GM03348 (cell line): ENCODE measurements at regions not wholly inside any gene's neighbourhood (a gene's known extent, or its start where the extent isn't known, plus 50 kb on each side); places are given as distances from the start of the nearest gene placed in this dataset.

Source experiments
- DNase-seq: peaks from one replicate; pipeline ENCODE4 v3.0.0; 2012; ENCODE audit warnings: low spot score

DNA sequence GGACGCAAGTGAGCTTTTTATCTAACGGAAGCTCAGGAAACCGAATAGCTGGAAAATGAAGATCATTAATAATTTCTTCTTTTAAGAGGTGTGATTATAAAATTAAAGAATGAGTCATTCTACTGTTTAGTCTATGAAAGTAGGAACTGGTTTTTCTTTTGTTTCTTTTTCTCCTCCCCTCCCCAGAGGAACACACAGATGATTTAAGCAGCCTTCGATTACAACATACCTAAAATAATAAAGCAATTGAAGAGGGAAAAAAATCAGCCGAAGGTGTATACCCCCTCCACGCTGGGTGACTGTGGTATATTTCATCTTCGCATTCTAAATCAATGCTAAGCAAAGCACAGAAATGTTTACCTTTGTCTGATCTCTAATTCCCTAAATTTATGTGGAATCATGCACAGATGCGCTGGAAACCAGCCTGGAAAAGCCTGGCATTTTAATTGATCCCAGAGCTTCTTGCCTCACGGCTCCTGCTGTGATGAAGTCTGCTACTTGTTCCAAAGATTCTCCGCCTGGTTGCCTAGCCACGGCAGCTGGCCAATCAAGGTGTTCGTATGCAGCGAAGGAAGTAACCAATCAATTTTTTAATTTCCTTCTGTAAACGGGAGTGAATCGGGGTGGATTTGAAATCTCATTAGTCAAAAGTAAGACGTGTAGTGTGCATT, 133.9 kb downstream of the FANCF start:
- peak; percentile 58 for DNase-seq

DNA sequence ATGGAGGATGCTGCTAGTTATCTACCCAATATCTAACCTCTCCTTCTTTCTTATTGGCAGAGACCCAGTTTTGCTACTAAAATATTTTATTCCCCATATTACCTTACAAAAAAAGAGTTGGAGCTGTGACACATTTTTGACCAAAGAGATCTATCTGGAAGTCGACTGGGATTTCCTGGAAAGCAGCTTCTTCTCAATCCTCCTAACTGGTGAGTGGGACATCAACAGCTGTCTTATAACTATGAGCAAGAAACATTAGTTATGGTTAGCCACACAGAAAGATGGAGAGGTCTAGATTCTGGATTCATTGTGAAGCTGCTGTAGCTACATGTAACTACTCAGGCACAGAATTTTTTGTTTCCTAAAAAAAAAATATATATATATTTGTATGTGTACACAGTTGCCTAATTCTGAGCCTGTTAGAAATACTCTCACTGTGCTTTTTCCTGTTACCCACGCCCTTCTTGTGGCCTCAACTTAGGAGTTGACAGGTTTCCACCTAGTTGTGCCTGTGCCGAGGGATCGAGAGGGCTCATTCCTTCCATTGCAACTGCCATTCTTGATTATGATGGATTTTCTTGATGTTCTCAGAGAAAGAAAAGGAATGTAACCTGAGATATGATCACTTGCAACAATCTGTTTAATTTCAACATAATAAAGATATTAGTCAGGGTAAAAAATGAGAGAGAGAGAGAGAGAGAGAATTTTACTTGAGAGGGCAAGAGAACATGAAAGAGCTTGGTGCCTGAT, 142.0 kb downstream of the SLC17A6 start:
- no peak for DNase-seq

DNA sequence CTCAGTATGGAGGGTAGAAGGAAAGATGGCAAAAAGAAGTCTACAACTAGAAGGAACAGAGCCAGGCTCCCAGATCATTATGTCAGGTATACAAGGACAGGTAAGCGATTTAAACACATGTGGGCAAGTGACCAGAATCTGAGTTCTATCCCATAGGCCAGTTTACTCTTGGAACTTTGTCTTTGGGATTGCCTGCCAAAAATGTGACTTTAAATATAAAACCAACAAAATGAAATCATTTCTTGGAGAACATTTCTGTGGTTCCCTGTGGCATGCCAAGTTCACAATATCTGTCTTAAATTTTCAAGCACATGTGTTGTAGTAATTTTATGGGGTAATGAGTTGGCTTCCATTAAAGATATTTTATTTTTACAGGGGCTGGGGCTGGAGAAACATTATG, 141.0 kb downstream of the SLC17A6 start:
- DNase-seq: peak; percentile 13

DNA sequence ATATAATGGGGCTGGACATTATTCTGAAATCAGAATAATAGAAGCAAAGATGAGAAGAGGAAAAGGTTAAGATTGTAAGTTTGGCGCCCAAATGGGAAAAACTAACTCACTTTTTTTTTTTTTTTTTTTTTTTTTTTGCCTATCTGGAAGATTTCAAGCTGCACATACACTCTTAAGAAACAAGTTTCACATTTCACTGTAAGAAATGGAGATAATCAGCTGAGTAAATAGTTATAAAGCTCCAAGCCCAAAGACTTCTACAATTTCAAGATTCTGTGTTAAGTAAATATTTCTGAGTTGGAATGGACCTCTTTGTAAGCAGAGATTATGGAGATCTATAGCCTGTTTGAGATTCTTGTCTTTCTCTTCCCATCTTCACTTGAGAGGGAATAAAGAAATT, 140.0 kb downstream of the SLC17A6 start:
- DNase-seq: no peak

DNA sequence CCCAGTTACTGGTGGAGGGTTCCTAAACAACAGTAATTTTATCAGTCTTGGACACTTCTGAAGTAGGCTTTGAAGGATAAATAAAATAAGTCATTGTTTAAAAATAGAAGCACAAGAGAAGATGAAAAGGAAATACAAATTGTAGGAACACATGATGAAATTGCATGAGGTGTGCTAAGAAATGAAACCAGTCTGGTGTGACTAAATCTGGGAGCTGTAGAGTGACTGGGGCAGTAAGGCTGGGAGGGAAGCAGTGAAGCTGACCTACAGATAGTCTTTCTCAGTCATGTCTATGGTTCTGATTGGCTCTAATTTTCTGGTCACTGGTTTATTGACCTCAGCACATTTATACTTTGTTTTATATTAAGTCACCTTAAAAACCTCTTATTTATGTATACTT, 139.1 kb downstream of the SLC17A6 start:
- DNase-seq: no peak

DNA sequence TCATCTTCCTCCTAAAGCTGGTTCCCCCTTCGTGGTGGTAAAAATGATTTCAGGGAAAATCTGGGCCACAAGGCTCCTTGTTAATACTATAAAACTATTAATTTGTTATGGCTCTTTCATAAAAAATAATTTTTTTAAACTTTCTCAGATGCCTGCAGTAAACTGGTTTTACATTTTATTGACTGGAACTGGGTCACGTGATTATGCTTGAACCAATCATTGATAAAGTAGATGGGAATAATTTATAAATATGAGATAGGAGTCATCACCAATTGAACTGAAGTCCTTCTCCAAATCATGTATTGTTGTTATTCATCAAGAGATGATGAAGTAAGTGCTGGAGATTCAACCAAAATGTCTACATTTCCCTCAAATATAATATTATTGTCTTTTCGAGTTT, 138.4 kb downstream of the SLC17A6 start:
- DNase-seq: no peak

DNA sequence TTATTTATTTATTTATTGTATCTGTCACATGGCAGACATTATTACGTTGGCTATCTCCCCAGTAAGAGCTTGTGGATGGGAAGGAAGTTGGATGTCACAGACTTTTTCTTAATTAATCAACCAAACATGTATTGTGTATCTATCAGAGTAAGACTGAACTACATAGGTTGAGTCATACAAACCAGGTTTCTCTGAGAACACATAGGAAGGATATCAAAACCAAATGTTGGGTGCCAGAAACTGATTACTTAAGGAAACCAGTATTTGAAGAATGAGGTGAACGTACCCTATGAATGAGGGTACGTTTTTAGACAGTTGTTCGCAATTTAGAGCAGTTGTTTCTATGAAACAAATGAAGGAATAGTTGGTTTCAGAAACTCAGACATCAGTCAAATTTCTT, 136.4 kb downstream of the SLC17A6 start:
- no peak for DNase-seq

DNA sequence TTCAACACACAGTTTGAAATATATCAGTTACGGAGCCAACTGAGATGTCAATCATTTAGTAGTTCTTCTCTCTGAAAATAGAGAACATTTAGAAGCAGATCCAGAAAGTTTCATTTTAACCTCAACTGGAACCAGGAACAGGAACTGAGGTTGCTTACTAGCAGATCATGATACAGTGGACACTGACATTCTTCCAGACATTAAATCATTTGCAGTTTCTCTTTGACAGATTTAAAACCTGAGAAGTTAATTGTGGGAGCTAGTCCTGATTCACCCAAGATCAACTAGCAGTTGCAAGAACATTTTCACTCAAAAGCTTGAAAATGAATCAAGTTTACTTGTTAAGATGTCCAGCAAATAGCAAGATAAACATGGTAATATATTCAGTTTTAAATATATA, 135.4 kb downstream of the SLC17A6 start:
- no peak for DNase-seq

DNA sequence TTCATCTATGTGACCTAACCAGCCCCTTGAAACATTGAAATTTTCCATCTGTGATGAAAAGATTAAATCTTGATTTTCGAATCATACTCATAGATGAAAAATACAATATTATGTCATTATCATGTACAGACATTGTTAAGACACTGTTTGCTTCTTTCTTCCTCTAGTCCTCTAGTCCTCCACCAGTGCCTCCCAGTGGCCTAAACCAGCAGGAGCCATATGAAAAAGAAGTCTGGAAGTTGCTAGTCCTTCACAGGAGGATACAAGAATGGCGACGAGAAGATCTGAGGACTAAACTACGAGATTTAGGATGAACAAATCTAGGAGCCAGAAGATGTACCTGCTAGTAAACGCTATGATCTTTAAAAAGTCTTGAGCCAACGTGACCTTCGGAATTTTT, 134.1 kb downstream of the SLC17A6 start:
- DNase-seq: no peak

DNA sequence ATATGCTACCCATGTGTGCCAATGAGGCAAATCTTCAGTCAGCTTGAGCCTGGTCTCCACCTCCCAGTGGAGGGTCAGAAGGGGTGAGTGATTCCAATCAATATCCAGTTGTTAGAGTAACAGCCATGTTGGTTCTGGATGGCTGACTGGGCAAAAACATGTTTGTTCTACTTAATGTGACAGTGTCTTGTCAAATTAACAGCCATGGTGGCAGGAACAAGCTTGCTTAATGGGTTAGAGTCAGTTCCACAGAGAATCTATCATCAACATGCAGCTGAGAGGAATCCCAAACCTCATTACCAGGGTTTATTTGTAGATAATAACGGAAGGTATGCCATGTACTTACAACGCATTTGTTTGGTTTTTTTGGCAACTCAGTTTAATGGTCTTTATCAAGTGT, 133.2 kb downstream of the SLC17A6 start:
- DNase-seq: no peak

DNA sequence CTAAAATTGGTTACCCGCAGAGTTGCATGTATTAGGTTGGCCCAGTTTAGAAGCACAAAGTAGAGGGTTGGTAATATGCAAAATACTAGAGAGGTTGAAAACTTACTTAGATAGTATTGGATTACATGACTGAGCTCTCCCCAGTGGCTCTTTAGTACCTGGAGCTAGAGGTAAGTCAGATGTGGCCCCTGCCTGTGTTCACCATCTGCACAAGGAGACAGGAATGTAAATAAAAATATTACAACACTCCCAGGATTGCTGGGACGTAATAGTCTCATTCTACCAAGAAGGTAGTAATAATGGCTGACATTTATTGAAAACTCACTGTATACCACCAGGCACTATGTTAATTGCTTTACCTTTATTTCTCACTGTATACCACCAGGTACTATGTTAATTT, 129.6 kb downstream of the SLC17A6 start:
- no peak for DNase-seq

DNA sequence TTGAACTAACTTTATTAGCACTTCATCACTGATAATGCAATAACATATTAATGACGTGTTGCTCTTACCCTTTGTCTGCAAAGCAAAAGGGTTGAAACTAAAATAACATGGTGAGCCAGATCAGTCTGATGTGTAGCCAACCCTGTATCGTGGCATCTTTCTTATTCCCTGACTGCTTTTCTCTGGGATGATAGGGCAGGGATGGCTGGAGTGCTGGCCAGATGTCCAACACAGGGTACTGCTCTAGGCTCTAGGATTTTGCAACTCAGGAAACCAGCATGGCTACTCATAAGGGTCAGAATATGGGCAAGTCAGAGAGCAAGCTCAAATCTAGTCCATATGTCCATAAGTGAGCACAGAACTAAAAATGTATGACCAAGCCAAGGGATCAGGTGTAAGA, 129.1 kb downstream of the SLC17A6 start:
- DNase-seq: no peak

DNA sequence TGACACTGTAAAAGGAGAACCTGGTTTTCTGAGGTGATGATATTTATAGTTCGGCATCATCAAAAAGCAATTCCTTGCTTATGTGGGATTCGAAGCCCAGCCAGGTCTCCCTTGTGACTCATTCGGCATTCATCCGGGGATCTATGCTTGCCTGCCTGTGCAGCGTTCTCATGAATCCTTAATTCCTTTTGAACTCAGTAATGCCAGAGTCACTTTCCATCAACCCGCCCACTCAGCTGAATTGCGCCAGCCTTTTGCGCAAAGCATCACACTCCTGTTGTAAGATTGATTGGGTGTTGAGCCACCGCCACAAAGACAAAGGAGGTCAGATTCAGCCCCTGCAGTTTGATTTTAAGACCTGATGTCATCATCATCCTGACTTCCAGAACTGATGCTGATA, 128.6 kb downstream of the SLC17A6 start:
- DNase-seq: peak; percentile 65

DNA sequence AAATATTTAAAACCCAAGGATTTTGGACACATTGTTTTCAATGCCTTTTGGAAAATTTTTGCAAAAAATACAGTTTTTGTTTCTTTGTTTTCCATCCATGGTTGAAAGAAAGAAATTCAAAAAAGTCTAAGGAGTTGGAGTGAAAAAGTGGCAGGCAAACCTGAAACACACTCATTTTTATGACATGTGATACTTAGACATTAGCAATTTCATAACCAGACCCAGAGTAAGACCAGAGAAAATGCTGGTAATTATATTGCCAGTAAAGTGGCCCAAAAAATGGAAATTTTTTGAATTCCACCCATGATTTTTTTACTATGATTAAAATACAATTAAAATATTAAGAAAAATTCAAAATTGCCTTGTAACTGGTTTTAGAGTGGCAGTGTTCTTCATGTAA, 128.2 kb downstream of the SLC17A6 start:
- DNase-seq: no peak

DNA sequence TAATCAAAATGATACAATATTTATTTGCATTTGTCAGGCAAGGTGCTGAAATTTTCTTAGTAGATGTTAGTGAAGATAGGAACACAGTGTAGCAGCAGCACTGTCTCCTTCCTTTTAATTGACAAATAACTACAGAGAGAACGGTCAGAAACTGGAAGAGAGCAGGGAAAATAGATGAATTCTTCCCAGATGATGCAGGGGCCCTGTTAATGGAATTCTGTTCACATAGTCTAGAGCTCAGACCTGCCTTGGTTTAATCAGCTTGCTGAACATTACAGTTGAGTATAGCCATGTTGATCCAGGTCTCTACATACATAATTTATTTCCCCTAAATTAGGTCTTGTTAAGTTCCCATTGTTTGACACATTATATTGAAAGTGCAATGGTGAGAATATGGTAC, 127.4 kb downstream of the SLC17A6 start:
- DNase-seq: no peak

DNA sequence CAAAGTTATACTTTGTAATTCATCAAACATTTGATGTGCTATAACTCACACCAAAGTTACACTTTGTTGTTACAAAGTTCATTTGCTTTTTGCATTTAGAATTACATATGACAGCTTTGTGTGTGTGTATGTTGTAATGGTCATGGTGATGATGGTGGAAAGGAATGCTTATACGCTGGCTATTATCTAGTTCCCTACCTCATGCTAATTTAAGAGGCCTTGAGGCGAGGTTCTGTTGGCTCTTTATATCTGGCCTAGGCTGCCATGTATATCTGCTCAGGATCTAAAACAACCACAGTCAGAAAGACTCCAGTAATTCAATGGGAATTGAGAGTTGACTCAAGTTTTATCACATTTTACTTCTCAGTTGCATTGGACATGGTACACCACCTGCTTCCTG, 123.4 kb downstream of the SLC17A6 start:
- DNase-seq: no peak

DNA sequence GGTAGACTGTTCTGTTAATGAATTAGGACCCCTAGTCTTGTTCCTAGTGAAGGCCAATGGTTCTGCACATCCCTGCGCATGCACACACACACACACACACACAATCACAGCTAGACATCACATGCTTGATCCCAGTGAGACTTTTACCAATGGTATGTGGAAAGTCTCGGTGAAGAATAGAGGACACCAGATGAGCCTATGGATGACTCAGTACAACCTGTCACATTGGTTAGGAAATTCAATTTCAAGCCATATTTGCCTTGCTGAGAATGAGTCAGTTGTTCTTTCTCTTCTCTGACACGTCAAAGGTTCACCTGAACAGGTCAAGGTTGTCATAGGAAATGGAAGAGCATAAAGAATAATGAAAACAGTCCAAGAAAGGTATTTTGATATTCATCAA, 122.0 kb downstream of the SLC17A6 start:
- DNase-seq: no peak

DNA sequence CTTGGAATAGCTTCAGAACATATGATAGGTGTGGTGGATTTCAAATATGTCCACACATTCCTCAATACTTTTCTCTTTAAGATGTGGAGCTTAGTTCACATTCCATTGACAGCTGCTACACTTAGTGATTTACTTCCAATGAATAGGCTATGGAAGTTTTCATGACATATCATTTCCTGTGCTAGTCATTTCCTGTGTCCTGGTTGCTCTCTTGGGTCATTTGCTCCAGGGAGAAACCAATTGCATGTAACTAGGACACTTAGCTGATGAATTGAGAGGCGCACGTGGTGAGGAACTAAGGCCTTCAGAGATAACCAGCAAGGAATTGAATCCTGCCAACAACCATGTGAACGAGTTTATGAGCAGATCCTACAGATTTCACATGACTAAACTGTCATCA, 120.9 kb downstream of the SLC17A6 start:
- DNase-seq: peak; percentile 11

DNA sequence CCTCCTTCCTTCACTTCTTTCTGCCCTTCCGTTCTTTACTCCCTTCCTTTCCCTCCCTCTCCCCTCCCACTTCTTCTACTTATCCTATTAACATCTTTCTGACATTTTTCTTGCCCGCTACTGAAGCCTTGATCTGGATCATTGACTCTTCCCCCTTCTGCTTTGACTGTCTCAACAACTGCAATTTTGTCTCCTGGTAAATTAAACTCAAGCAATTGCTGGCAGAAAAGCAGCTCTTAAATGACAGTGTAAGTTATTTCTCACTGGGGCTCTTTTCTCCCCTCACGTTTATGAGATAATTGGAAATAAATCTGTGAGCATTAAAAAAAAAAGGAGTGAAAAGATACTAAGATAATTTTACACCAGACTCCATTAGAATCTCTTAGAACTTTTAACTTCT, 120.0 kb downstream of the SLC17A6 start:
- no peak for DNase-seq

DNA sequence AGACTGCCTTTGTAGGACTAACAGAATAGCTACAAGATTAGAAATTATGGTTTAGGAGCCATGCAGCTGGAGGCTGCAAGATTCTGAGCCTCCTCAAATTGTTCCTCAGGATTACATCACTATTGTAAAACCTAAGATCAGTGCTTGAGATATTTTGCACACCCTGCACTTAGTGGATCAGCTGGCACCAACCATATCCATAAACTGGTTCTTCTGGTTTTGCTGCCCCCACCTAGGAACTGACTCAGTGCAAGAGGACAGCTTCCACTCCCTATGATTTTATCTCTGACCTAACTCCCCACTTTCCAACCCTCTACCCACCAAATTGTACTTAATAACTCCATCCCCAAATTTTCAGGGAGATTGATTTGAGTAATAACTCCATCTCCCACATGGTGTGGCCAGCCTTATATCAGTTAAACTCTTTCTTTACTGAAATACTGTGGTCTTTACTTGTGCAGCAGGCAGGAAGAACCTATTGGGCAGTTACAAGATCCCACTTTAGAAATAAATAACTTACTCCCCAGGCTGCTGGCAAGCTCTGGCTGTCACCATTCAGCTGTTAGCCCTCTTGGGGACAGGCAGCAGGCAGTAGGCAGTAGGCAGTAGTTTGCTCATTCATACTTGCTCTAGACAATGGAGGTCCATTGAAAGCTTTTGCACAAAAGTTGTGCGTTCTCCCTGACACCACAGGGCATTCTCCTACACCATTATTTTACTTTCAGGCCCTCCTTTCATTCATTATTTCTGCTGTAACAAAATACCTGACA, 119.0 kb downstream of the SLC17A6 start:
- no peak for DNase-seq

DNA sequence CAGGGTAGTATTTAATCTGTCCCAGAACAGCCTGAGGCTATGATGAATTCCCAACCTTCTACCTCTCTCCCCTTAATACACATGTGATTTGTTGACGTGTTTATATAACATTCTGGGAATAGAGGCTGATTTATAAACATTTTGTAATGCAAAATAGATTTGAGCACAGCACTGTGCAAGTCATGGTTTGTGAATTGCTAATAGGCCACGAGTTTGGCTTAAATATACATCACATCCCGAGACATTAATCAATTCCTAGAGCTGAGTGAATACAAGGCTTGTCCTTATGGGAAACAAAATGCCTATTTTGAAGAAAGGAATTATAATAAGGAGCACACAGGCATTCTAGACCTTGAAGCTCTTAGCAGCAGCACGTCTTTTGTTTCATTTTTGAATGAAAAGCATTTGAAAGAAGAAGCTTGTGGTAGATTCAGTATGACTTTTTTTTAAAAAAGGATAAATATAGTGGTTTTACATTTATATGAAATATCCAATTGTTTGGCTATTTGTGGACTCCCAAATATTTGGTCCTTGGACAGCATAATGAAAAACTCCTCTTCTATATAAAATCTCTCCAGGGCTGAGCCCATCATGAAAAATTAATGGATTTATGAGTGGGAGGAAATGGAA, 116.4 kb downstream of the SLC17A6 start:
- peak; percentile 7 for DNase-seq

DNA sequence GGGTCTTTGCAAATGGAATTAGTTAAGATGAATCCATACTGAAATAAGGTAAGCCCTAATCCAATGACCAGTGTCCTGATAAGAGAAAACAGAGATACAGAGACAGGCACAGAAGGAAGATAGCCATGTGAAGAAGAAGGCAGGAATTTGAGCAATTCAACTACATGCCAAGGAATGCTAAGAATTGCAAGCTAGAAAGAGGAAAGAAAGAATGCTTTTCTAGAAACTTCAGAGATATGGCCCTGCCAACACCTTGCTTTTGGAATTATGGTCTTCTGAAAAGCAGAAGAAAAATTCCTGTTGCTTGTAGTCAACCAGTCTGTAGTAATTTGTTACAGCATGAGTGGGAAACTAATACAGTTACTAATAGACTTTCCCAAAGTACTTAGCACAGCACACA, 111.3 kb downstream of the SLC17A6 start:
- peak; percentile 12 for DNase-seq

DNA sequence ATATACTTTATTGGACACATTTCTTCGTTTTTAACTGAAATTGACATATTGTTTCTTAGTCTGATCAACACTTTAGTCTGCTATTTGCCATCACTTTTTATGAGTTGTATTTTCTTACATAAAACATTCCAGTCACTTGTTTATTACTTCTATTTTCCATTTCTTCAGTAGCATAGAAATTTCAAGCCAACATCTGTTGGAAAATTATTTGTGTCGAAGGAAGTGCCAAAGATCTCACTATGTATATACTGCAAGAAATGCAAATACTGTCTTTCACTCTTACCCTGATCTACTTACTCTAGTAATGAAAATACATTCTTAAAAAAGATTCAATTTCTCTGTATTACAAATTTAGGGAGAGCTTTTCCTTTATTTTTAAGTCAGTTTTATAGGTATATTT, 105.9 kb downstream of the SLC17A6 start:
- no peak for DNase-seq
